Pulmonary artery endothelial cell (primary cell): ENCODE measurements at regions not wholly inside any gene's neighbourhood (a gene's known extent, or its start where the extent isn't known, plus 50 kb on each side); places are given as distances from the start of the nearest gene placed in this dataset.
"Not testable (repeated sequence)": the region's sequence is repeated elsewhere in the genome, so short reads cannot be mapped to it uniquely, and the experiment has no call there.

ENCODE experiments used
- DNase-seq: peaks from one replicate; pipeline ENCODE4 v3.0.0-alpha.2; 2011; ENCODE audit warnings: low read depth, low spot score

DNA sequence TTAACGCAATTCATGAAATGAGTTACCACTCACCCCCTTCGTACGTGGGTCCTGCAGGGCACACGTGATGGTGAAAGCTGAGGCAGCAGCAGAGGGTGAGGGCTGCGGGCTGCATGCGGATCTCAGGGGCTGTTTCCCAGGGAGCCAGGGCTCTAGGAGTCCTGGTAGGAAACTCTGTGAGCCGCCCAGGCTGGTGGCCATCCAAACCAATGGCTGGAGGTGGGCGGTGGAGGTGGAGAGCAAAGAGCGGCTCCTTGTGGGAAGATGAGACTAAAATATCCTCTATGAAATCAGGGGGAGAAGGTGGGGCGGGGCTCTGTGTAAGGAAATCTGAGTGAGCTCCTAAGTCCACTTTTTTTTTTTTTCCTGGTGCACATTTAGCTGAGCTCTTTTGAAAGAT is 120.1 kb upstream of the SLC1A4 start:
- no peak for DNase-seq

DNA sequence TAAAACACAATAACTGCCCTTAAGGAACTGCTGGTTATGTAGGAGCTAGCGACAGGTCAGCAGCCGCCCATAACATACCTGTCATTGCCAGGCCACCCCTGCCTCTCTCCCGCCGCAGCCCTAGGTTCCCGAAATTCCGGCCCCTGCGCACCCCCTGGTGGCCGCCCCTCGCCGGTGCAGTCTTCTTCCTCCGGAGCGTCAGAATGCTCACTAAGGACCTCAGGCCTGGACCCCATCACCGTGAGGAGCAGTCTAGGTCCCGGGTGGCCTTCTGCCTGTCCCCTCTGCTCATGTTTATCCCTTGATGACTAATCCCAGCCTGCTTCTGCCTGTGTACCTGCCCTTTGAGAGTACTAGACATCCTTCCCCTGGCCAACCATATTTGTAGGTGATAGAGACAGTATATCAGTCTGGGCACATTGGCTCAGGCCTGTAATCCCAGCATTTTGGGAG is 115.7 kb upstream of the SLC1A4 start:
- no peak for DNase-seq

DNA sequence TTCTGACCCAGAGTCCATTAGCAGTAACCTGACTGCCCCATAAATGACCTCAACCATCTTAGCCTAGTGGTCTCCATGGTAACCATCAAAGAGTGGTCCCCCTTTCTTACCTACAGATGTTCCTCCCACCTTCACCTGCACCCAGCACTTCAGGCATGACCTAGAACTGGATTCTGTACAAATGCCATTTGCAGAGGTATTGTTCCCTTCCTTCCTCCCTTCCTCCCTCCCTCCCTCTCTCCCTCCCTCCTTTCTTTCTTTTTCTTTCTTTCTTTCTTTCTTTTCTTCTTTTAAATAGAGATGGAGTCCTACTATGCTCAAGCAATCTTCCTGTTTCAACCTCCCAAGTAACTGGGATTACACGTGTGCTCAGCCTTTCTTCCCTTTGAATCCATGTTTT is 114.6 kb upstream of the SLC1A4 start:
- DNase-seq = no peak

DNA sequence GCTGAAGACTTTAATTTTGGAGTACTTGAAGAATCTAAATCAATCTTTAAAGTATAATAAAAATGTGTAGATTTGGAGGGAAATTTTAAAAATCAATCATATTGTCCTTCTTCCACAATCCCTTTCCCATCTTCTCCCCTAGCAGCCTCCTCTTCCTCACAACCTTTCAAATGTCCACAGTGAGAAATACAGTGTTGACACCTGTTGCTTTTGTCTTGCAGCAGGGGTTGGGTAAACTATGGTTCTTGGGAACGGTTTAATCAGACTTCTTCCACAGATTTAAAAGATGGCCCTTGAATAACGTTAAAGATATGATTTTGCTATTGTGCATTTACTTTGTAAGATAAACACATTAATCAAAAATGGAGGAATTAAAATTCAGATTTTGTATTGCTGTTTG is 113.8 kb upstream of the SLC1A4 start:
- no peak for DNase-seq

DNA sequence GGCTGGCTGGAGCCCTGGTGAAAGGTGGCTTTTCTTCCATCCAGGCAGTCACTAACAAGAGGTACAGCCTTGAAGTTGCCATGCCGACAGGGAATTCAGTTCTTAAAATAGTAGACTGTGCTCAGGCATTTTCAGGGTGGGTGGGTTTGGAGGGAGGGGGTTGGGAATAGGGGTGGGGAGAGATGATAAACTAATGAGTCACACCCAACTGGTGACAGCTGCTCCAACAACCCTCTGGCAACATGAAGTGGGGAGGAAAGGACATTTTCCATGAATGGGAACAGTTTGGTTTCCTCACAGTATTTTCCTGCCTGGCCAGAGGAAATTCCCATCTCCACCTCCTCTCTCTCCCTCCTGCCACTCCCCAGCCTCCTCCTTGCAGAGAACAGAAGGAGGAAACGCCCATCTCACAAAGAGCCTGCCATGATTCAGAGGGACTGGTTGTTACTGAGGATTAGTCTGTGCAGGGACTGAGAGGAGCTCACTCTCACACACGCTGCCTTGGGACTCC is 113.0 kb upstream of the SLC1A4 start:
- DNase-seq = peak; percentile 51

DNA sequence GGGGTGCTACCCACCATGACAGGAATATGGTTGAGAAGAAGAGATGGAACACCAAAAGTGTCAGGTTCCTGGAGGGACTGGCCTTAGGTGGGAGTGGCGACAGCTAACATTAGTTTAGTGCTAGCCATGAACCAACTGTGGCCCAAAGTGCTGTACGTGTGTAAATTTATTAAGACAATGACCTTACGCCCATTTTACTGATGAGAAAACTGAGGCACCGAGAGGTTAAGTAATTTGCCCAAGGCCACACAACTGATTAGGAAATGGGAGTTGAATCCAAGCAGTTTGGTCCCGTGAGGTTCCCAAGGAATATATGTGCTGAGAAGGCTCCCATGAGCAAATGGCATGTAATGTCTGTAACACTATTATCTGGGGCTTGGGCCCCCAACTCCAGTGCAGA is 109.5 kb upstream of the SLC1A4 start:
- no peak for DNase-seq

DNA sequence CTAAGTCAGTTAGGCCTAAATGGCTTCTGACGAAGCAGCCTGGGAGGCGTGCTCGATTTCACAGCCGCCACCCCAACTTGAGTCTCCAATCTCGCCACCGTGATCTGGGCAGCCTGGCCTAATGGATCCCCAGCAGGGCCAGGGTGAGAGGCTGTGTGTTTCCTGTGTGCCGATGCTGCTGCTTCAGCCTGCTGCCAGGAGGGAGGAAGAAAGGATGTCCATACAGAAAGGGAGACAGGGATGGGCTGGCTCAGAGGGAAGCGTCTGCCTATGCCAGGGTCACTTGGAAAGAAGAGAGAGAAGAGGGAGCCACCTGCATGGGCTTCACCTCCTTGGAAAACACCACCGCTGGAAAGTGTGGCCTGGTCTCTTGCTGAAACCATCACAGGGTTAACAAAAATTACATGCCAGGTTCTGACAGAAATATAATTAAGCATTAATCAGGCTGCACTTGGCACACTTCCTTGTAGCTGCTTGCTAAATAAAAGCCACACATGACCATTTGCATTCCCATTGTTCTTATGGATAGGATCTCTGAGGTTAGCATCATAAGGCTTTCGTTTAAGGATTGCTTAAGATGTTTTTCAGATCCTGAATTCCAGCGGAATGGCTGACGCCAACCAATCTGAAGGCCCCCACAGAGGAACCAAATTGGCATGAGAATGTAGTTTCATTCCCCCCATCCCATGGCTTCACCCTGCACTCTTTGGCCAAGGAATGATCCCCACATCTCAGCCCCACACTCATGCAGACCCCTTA is 108.8 kb upstream of the SLC1A4 start:
- DNase-seq = no peak

DNA sequence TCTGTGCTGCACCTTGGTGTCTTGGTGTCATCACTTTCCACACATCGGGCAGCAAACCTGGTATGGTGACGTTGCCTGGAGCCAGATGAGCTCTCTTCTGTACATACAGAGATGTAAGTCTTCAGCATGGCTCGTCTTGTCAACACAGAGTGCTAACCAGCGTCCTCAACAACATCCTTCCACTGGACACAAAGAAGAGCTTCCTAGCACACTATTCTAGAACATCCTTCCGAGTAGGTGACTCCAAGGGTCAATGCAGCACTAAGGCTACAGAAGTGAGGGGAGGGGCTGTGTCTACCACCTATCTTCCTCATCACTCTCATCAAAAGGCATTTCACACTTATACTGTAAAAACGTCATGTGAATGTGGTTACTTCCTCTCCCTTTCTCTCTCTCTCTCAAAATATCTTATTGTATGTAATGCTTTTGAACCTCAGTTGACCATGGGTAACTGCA is 108.1 kb upstream of the SLC1A4 start:
- DNase-seq = no peak

DNA sequence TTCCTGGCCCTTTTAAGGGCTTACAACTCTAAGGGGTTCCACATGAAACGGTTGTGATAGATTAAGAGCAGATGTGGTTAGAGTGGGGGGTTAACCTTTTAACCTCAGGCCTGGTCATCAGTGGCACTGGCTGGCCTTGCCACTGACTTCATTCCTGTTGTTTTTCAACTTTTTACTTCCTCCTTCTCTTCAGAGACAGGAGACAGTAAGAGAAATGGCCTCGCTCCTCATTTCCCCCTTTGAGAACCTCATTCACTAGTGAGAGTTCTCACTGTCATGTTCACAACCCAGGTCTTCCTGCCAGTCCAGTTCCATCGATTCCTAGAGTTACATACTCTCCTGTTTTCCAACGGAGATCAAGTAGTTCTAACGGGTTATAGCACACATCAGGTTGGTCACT is 101.6 kb upstream of the SLC1A4 start:
- DNase-seq = no peak

DNA sequence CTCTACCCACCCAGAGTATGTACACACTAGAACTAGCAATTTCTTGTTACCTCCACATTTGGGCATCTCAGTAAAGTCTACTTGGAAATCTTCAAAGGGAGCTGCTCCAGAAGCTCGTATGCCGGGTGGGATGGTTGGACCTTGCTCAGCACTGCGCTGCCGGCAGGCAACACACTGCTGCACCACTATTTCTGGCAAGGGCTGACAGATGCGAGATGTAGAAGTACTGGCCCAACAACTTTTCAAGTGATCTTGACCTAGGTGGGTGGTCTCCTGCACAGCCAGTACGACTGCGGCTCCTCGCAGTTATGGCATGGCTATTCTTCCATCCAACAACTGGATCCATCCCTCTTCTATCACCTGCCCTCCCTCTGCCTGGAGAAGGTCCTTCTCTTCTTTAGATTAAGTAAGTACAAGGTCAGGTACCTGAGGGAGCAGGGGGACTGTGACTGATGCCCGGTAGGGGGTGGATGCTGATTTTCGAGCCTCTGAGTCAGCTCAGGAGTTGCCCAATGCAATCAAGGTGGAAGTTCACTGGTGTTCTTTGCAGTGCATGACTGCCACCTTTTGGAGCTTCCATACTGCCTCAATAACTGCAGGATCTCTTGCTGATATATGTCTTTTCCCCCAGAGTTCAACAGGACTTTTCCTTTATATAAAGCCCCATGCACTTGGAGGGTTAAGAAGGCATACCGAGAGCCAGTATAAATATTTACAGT is 100.4 kb upstream of the SLC1A4 start:
- DNase-seq = no peak

DNA sequence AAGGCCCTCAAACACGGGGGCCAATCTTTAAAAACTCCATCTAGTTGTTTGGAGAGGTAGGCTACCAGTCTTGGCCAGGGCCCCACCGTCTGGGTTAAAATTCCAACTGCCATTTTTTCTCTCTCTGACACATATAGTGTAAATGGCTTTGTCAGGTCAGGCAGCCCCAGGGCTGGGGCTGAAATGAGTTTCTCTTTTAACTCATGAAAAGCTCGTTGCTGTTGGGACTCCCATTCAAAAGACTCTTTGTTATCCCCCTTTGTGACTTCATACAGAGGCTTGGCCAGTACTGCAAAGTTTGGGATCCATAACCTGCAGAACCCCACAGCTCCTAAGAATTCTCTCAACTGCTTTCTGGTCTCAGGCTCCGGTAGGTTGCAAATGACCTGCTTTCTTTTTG is 99.4 kb upstream of the SLC1A4 start:
- no peak for DNase-seq

DNA sequence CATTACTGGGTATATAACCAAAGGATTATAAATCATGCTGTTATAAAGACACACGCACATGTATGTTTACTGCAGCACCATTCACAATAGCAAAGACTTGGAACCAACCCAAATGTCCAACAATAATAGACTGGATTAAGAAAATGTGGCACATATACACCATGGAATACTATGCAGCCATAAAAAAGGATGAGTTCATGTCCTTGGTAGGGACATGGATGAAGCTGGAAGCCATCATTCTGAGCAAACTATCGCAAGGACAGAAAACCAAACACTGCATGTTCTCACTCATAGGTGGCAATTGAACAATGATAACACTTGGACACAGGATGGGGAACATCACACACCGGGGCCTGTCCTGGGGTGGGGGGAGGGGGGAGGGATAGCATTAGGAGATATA is 92.6 kb upstream of the SLC1A4 start:
- not testable (repeated sequence) for DNase-seq

DNA sequence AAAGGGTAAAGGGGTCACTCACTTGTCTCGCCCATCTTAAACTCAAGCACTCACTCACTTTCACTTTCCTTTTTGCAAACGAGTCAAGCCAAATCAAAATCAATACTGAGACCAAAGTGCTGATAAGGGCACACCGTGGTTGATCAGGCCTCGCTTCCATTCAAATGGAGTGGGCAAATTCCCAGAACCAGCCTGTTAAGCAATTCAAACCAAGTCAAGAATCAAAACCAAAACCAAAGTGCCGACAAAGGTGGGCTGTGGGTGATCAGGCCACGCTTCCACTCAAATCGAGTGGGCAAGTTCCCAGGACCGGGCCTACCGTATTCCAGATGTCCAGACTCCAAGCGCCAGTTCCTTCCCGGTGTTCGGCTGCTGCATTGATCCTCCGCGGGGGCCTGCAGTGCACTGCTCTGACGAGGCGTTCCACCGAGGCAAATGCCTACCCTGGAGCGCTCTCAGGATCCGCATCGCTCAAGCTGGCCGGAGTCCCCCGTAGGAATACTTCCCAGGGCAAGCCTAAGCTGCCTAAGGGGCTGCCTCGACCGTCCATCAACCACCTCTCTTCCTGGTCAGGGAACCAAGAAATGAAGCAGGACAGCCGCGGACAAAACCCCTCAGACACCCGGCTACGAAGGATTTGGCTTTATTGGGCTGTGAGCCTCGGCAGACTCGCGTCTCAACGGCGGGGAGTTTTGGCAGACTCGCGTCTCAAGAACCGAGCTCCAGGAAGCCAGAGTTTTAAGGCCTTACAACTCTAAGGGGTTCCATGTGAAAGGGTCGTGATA is 89.9 kb upstream of the SLC1A4 start:
- no peak for DNase-seq

DNA sequence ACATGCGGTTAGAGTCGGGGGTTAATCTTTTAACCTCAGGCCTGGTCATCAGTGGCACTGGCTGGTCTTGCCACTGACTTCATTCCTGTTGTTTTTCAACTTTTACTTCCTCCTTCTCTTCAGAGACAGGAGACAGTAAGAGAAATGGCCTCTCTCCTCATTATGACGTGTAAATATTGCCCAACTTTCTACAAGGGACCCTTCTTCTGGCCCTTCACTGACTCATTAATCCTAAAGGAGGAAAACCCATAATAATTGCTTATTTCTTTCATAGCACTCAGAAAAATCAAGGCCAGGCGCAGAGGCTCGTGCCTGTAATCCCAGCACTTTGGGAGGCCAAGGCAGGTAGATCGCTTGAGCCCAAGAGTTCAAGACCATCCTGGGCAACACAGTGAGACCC is 89.3 kb upstream of the SLC1A4 start:
- not testable (repeated sequence) for DNase-seq

DNA sequence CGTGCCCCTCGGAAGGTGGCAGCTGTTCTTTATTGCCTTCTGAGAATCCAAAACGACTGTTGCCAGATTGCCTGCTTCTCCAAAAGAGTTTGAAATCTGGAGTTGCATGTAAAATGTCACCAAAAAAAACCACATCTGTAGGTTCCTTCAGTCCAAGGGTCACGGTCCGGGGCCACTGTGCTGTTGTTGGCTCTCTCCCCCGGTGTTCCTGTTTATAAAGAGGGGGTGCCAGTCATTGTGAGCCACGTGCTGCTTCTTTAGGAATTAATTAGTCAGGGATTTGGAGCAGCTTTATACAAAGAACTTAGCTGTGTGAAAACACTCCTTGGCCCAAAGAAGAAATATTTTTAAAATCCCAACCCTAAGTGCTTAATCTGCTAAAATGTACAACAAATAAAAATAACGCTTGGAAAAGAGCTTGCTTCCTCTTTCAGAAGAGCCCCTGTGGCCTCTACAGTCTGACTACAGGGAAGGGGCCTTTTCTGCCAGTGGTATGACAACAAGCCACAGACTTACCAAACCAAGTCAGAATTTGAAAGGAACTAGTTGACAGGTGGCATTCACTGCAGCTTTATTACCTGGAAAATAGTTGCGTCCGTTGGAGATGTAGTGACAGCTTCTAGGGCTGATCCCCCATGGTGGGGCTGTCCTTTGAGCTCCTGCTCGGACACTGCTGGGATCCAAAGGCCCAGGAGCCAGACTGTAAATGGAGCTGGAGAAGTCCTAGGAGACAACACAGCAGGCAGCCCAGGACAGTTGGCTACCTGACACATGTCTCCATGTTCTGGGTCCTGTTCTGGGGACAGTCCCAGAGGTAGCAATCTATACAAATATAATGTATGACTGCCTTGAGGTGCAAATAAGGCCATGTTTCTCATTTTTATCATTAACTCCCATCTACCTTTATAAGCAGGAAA is 84.5 kb upstream of the SLC1A4 start:
- DNase-seq = no peak

DNA sequence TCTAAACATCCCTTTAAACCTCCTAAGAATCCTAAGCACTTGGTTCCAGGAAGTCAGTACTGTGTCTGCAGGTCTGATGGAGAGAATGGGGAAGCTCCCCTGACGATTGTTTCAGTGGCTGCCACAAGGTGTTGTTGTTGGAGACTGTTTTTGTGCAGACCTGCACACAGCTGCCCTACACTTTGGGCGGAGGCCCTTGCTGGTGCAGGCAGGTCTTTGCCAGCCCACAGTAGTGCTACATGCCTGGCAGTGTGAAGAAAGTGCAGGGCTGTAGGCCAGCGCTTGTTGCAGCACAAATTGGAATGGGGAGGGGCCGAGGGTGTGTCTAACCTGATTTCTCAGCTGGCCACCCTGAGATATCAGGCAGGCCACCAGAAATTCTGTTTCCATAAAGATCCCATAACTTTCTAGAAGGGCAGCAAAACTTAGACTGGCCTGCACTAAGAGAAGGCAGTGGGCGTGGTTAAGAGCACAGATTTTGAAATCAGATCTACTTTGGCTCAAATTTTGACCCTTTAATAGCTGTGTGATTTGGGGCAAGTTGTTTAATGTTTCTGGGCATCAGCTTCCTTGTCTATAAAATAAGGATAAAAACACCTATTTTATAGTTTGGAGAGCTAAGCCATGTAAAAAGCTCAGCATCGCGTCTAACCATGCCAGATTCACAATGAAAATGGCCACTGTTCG is 83.7 kb upstream of the SLC1A4 start:
- DNase-seq = no peak

DNA sequence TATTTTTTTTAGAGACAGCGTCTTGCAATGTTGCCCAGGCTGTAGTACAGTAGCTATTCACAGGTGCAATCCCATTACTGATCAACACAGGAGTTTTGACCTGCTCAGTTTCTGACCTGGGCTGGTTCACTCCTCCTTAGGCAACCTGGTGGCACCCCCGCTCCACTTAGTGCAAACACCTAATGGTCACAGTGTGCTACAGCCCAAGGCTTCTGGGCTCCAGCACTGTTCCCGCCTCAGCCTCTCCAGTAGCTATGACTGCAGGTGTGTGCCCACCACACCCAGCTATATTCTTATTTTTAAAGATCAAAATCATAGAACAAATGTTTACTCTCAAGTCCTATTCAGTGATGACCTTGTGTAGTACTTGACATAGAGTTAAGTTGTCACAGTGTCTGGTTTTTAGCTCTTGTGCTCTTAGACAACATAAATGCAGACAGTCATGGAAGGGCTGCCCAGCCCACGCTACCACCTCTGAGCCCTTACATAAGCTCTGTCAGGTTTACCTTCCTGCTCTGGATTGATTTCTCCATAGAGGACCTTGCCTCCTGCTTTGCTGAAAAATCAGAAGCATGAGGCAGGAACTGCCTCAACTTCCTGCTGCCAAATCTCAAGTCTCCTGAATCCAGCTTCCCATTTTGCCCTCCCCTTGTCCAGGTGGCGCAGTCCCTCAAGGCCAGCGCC is 82.2 kb upstream of the SLC1A4 start:
- DNase-seq = no peak

DNA sequence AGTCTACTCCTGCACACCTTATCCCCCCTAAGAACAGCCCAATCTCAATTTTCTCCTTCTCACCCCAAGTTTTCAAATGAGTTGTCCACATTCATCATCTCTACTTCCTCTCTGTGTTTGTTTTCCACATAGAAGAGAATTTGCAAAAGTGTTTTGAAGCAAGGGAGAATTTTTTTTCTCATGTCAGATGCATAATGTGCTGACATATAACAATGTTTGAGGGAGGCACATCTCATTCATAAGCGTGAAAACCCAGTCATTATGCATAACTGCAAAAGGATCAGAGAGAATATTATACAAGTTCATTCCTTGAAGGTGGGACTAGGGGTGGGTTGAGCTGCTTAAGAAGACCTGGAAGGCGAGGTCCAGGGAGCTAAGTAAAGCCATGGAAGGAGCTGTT is 80.8 kb upstream of the SLC1A4 start:
- no peak for DNase-seq

DNA sequence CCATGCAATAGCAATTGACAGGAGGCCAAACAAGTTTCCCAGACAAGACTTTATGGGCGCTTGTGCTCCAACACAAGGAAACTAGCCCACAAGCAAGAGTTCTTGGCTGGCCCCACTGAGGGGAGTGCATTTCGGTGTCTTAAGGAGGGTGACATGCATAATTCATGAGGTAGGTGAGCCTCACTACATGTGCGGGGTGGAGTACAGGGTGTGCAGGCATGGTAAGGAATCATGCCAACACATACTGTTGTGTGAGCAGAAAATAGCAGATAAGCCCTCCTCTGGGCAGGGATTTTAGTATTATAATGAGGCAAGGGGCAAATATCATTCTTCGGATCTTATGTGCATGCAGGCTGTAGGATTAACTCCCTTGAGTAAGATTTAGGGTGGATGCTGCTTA is 78.7 kb upstream of the SLC1A4 start:
- no peak for DNase-seq

DNA sequence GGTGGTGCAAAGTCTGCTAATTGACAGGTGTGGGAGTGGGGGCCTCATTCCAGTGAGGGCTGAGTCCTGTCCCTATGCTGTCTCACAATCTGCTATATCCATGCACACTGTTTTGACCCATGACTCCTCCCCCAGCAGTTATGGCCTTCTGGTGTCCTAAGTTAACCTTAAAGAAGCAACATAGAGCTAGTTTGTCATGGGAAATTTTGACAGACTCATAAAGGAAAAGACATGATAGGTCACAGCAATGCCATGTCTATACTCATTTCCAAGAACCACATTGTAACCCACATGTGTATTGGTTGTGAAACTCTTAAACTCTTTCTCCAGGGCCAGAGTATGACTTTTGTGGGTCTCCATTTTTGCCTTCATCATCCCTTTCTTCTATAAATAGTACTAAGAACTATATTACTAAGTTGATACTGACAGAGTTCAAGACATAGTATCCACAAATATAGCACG is 78.2 kb upstream of the SLC1A4 start:
- no peak for DNase-seq
